Mucosa of rectum (tissue), 2 donors: ENCODE measurements at regions not wholly inside any gene's neighbourhood (a gene's known extent, or its start where the extent isn't known, plus 50 kb on each side); places are given as distances from the start of the nearest gene placed in this dataset.

ENCODE experiments used
- H3K27ac ChIP-seq, 2 donors: one replicate each; pipeline ENCODE4 v1.7.0; 2013; ENCODE audit warnings: inconsistent platforms in 2 of 2, low read depth in 2 of 2, low read length in 2 of 2
- H3K27me3 ChIP-seq, 2 donors: one replicate each; pipeline ENCODE4 v1.7.0; 2013; ENCODE audit warnings: low read length in 2 of 2; ENCODE audit not compliant: control insufficient read depth in 2 of 2, insufficient read depth in 2 of 2
- H3K36me3 ChIP-seq, 2 donors: one replicate each; pipeline ENCODE4 v1.7.0; 2013; ENCODE audit warnings: low read length in 2 of 2; ENCODE audit not compliant: control insufficient read depth in 2 of 2, insufficient read depth in 2 of 2
- H3K4me1 ChIP-seq, 2 donors: one replicate each; pipeline ENCODE4 v1.7.0; 2013; ENCODE audit warnings: low read length in 2 of 2, mild to moderate bottlenecking in 1 of 2; ENCODE audit not compliant: control insufficient read depth in 2 of 2, insufficient read depth in 2 of 2
- H3K4me3 ChIP-seq, 2 donors: one replicate each; pipeline ENCODE4 v1.7.0; 2013; ENCODE audit warnings: low read length in 2 of 2
- H3K9ac ChIP-seq, 2 donors: one replicate each; pipeline ENCODE4 v1.7.0; 2013; ENCODE audit warnings: low read length in 2 of 2, low read depth in 1 of 2, mild to moderate bottlenecking in 1 of 2
- H3K9me3 ChIP-seq, 2 donors: one replicate each; pipeline ENCODE4 v1.7.0; 2013; ENCODE audit warnings: low read length in 2 of 2; ENCODE audit not compliant: control insufficient read depth in 2 of 2
- donor health status: healthy.
- donor health status: Normal muscosa, but diverticular disease.

DNA sequence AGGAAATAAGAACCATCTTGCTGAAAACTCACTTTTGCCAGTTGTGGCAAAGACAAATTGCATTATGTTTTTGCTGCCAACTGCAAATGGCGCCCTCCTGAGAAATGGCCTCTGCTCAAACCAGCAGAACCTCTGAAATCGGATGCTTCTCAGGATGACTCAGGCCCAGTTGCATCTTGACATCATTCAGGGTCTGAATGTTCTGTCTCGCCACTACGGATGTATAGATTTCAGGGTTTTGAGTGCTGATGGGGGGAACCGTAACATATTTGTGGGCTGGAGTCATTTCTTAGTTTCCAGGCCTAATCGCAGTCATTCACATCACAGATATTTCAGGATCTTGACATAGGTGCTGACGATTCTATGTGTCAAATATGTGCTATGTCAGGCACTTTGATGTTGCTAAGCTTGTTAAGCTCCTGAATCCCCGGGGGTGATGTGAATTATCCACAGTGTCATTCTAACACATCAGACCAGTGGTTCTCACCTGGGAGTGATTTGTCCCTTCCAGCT, 207.1 kb downstream of the NFATC2 start:
- Histone ChIP-seq H3K36me3 (no peaks in the 10 kb centered on the region), H3K27me3 (no peaks in the 10 kb centered on the region), H3K4me1 (no peaks in the 10 kb centered on the region), H3K9me3 (no peaks in the 10 kb centered on the region), H3K4me3 (no peak overlapping the region), H3K9ac (no peak overlapping the region), H3K27ac (no peak overlapping the region)

DNA sequence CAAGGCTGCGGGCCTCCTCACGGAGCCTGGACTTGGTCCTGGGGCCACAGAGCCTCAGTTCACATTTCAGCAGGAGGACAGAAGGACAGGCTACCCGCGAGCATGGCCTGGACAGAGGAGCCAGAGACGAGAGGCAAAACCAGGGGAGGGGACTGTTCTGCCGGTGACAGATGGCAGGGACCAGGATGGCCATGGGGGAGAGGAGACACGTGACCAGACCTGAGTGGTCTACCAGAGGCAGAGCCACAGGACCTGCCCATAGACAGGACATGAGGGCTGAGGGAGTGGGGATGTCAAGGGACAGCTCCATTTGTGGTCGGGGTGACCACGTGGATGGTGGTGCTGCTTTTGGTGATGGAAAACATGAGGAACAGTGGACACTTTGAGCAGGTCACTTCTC, 207.9 kb downstream of the NFATC2 start:
- no peak overlapping the region for H3K4me3 ChIP-seq
- H3K36me3 ChIP-seq = no peaks in the 10 kb centered on the region
- no peak overlapping the region for H3K27ac ChIP-seq
- H3K9me3 ChIP-seq = no peaks in the 10 kb centered on the region
- no peak overlapping the region for H3K9ac ChIP-seq
- no peaks in the 10 kb centered on the region for H3K4me1 ChIP-seq
- H3K27me3 ChIP-seq = no peaks in the 10 kb centered on the region

DNA sequence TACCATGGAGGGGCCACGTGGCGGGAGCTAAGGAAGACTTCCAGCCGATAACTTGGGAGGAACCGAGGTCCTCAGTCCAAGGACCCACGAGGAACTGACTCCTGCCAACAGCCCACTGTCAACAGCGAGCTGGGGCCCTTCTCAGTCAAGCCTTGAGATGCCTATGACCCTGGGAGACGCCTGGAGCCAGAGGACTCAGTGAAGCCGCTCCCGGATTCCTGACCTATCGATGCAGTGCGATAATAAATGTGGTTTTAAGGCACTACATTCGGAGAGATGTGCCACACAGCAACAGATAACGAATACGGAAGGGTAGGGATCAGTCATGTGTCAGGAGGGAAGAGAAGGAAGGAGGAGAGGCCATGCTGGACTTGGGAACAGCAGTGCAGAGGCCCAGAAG, 208.5 kb downstream of the NFATC2 start:
- Histone ChIP-seq H3K9ac (no peak overlapping the region), H3K4me3 (no peak overlapping the region), H3K27me3 (peaks cover 0 to 3% of the 10 kb centered on the region in 2 donors)

GRCh38 chr20:51333446-51333845, 209.1 kb downstream of the NFATC2 start:
- Histone ChIP-seq H3K27ac (no peak overlapping the region), H3K27me3 (peaks cover 0 to 3% of the 10 kb centered on the region in 2 donors), H3K9me3 (no peaks in the 10 kb centered on the region), H3K9ac (no peak overlapping the region), H3K4me3 (no peak overlapping the region), H3K4me1 (no peaks in the 10 kb centered on the region), H3K36me3 (no peaks in the 10 kb centered on the region)

More for the DNA sequence above, 208.5 kb downstream of the NFATC2 start:
- no peaks in the 10 kb centered on the region for H3K4me1 ChIP-seq
- no peaks in the 10 kb centered on the region for H3K36me3 ChIP-seq
- H3K27ac ChIP-seq = no peak overlapping the region
- no peaks in the 10 kb centered on the region for H3K9me3 ChIP-seq

- no peak overlapping the region for H3K4me3 ChIP-seq
- H3K9me3 ChIP-seq = no peaks in the 10 kb centered on the region
- H3K27me3 ChIP-seq = peaks cover 0 to 3% of the 10 kb centered on the region in 2 donors
Measured at GRCh38 chr20:51331481-51331880, 211.0 kb downstream of the NFATC2 start.

GRCh38 chr20:51329845-51330244, 212.7 kb downstream of the NFATC2 start:
- no peaks in the 10 kb centered on the region for H3K9me3 ChIP-seq
- no peak overlapping the region for H3K27ac ChIP-seq
- no peak overlapping the region for H3K9ac ChIP-seq
- H3K4me3 ChIP-seq = no peak overlapping the region
- peaks cover 0 to 3% of the 10 kb centered on the region in 2 donors for H3K27me3 ChIP-seq
- no peaks in the 10 kb centered on the region for H3K4me1 ChIP-seq
- H3K36me3 ChIP-seq = no peaks in the 10 kb centered on the region

More at GRCh38 chr20:51331481-51331880, 211.0 kb downstream of the NFATC2 start:
- no peak overlapping the region for H3K9ac ChIP-seq
- no peaks in the 10 kb centered on the region for H3K36me3 ChIP-seq
- H3K4me1 ChIP-seq = no peaks in the 10 kb centered on the region
- H3K27ac ChIP-seq = no peak overlapping the region

- Histone ChIP-seq H3K4me3 (no peak overlapping the region), H3K9me3 (no peaks in the 10 kb centered on the region), H3K4me1 (no peaks in the 10 kb centered on the region), H3K27me3 (peaks cover 0 to 3% of the 10 kb centered on the region in 2 donors), H3K9ac (no peak overlapping the region), H3K36me3 (no peaks in the 10 kb centered on the region), H3K27ac (no peak overlapping the region)
Measured at GRCh38 chr20:51327251-51327841, 215.2 kb downstream of the NFATC2 start.

GRCh38 chr20:51326201-51326819, 216.2 kb downstream of the NFATC2 start:
- no peak overlapping the region for H3K27ac ChIP-seq
- no peak overlapping the region for H3K4me3 ChIP-seq
- H3K36me3 ChIP-seq = no peaks in the 10 kb centered on the region
- no peaks in the 10 kb centered on the region for H3K4me1 ChIP-seq
- H3K9ac ChIP-seq = no peak overlapping the region
- H3K27me3 ChIP-seq = peaks cover 0 to 3% of the 10 kb centered on the region in 2 donors
- no peaks in the 10 kb centered on the region for H3K9me3 ChIP-seq

DNA sequence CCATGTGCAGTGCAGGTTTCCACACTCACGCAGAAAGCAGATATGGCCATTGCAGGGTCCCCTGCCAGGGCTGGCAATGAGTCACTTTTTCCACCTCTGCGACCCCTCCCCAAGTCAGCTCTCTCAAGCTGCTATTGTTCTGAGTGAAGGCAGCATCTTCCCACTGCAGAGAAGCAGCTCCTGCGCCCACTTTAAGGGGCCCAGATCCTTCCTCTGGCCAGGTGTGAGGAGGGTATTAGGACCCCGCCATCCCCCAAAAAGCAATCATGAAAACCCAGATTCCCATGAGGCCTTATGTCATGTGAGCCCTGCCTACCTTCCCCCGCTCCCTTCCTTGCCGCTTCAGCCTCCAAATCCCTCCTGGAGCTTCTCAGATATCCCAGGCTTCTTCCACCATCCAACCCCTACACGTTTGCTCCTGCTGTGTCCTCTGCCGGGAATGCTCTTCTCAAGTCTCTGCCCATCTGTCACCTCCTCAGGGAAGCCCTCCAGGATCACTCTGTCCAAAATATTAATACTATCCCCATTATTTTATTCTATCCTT, 220.3 kb downstream of the NFATC2 start:
- Histone ChIP-seq H3K27me3 (no peaks in the 10 kb centered on the region), H3K27ac (no peak overlapping the region), H3K9ac (no peak overlapping the region), H3K36me3 (no peaks in the 10 kb centered on the region), H3K4me3 (no peak overlapping the region), H3K4me1 (no peaks in the 10 kb centered on the region), H3K9me3 (no peaks in the 10 kb centered on the region)

GRCh38 chr20:51321343-51322163, 221.0 kb downstream of the NFATC2 start:
- H3K4me1 ChIP-seq = no peaks in the 10 kb centered on the region
- H3K4me3 ChIP-seq = no peak overlapping the region
- H3K27me3 ChIP-seq = no peaks in the 10 kb centered on the region
- H3K36me3 ChIP-seq = no peaks in the 10 kb centered on the region
- H3K9ac ChIP-seq = no peak overlapping the region
- H3K9me3 ChIP-seq = no peaks in the 10 kb centered on the region
- H3K27ac ChIP-seq = no peak overlapping the region
